Endothelial cell of umbilical vein (primary cell): ENCODE measurements at regions not wholly inside any gene's neighbourhood (a gene's known extent, or its start where the extent isn't known, plus 50 kb on each side); places are given as distances from the start of the nearest gene placed in this dataset.

Experiments used
- BruUV-seq: library from RNA; stranded (reverse); fragments of 400-500 nt; replicated peaks from 2 replicates; lab custom pipeline; 2021; lab: Mats Ljungman, UMichigan
- CTCF ChIA-PET: fragments of 300-600, 350-600 bp; sonication (Branson Sonifier 250); formaldehyde crosslinking; loops from one replicate; lab custom pipeline; 2021; ENCODE audit warnings: antibody characterized with exemption, inconsistent platforms; lab: Charles Lee
- POLR2A ChIA-PET: fragments of 300-600, 350-600 bp; sonication (Branson Sonifier 250); formaldehyde crosslinking; loops from one replicate; lab custom pipeline; 2021; ENCODE audit warnings: antibody characterized with exemption, inconsistent platforms; lab: Charles Lee
- DNase-seq: peaks from one replicate; pipeline ENCODE4 v3.0.0-alpha.2; 2011; ENCODE audit warnings: low read depth, low spot score
- FAIRE-seq: peaks from 2 replicates; lab custom pipeline; 2011; peaks lifted over from hg19 to GRCh38; lab: Jason Lieb, UNC
- H2AFZ ChIP-seq: 2 replicates; pipeline ENCODE4 v1.6.0; 2012; ENCODE audit warnings: low read depth, low read length, control low read depth, inconsistent platforms
- H3K27ac ChIP-seq: 2 replicates; pipeline ENCODE4 v1.5.1; 2011; ENCODE audit warnings: low read depth, mild to moderate bottlenecking, control low read depth, low read length, moderate library complexity; ENCODE audit not compliant: insufficient read depth
- H3K27me3 ChIP-seq, 2 experiments: 2 replicates each; pipeline versions ENCODE4 v1.6.0 to v1.6.1; 2011; ENCODE audit warnings: low read length in 2 of 2, mixed read lengths in 1 of 2; ENCODE audit not compliant: control insufficient read depth in 2 of 2, insufficient read depth in 2 of 2
- H3K36me3 ChIP-seq, 2 experiments: 2 replicates in 1 of 2; 3 replicates in 1 of 2; pipeline ENCODE4 v1.5.1; 2011; ENCODE audit warnings: low read length in 2 of 2, mild to moderate bottlenecking in 1 of 2, moderate library complexity in 1 of 2; ENCODE audit not compliant: control insufficient read depth in 2 of 2, insufficient read depth in 2 of 2; ENCODE audit errors: extremely low read depth in 1 of 2
- H3K4me1 ChIP-seq: 3 replicates; pipeline ENCODE4 v1.5.1; 2011; ENCODE audit warnings: mild to moderate bottlenecking, low read length; ENCODE audit not compliant: control insufficient read depth, insufficient read depth; ENCODE audit errors: extremely low read depth
- H3K4me2 ChIP-seq: 2 replicates; pipeline ENCODE4 v1.6.1; 2011; ENCODE audit warnings: low read length, control low read depth, mixed read lengths; ENCODE audit not compliant: insufficient read depth
- H3K4me3 ChIP-seq, 3 experiments: fragments of 200-600 bp in 1 of 3; sonication (generic), shearing (Covaris generic) in 1 of 3; replicated peaks in 1 of 3; 2 replicates each; pipeline ENCODE4 v1.5.1; 2011 to 2016; ENCODE audit warnings: control low read depth in 3 of 3, low read length in 3 of 3, mild to moderate bottlenecking in 2 of 3, inconsistent platforms in 1 of 3, low read depth in 1 of 3, moderate library complexity in 1 of 3; ENCODE audit not compliant: insufficient read depth in 1 of 3
- H3K79me2 ChIP-seq: 2 replicates; pipeline ENCODE4 v1.6.0; 2012; ENCODE audit warnings: low read length, inconsistent platforms; ENCODE audit not compliant: control insufficient read depth, insufficient read depth
- H3K9ac ChIP-seq: replicated peaks from 2 replicates; pipeline ENCODE3; 2011; ENCODE audit warnings: low read length, control low read depth; ENCODE audit not compliant: insufficient read depth; ENCODE audit errors: extremely low read depth
- H3K9me1 ChIP-seq: replicated peaks from 3 replicates; pipeline ENCODE4 v1.6.0; 2011; ENCODE audit warnings: mild to moderate bottlenecking, low read length; ENCODE audit not compliant: control insufficient read depth, insufficient read depth; ENCODE audit errors: extremely low read depth
- H3K9me3 ChIP-seq: replicated peaks from 2 replicates; pipeline ENCODE4 v1.5.1; 2012; ENCODE audit warnings: low read length, inconsistent platforms; ENCODE audit not compliant: control insufficient read depth, insufficient read depth
- H4K20me1 ChIP-seq: replicated peaks from 2 replicates; pipeline ENCODE3; 2011; ENCODE audit warnings: mild to moderate bottlenecking, low read length; ENCODE audit not compliant: control insufficient read depth, insufficient read depth; ENCODE audit errors: extremely low read depth
- EZH2 ChIP-seq: IDR thresholded peaks from 2 replicates; pipeline ENCODE4 v1.6.1; 2012; ENCODE audit warnings: borderline replicate concordance, low read depth, mild to moderate bottlenecking, moderate library complexity, low read length, inconsistent platforms; ENCODE audit not compliant: severe bottlenecking
- FOS ChIP-seq: IDR thresholded peaks from 2 replicates; pipeline ENCODE4 v1.6.1; 2011; ENCODE audit warnings: mild to moderate bottlenecking, low read length, moderate library complexity, borderline replicate concordance; ENCODE audit not compliant: insufficient read depth
- GATA2 ChIP-seq: IDR thresholded peaks from 2 replicates; pipeline ENCODE4 v1.7.0; 2011; ENCODE audit warnings: low read depth, mild to moderate bottlenecking, moderate library complexity, mixed read lengths, low read length; ENCODE audit not compliant: insufficient read length, insufficient read depth
- JUN ChIP-seq: IDR thresholded peaks from 2 replicates; pipeline ENCODE4 v1.6.1; 2011; ENCODE audit warnings: borderline replicate concordance, low read depth; ENCODE audit not compliant: insufficient read length, insufficient read depth
- MYC ChIP-seq: IDR thresholded peaks from one replicate; pipeline ENCODE4 v1.6.1; 2011; ENCODE audit warnings: mild to moderate bottlenecking, low read depth, low read length
- POLR2A ChIP-seq: IDR thresholded peaks from 2 replicates; pipeline ENCODE4 v1.6.1; 2012; ENCODE audit warnings: low read depth, mild to moderate bottlenecking, control low read depth, low read length
- POLR2AphosphoS5 ChIP-seq: IDR thresholded peaks from 2 replicates; pipeline ENCODE4 v1.6.1; 2012; ENCODE audit warnings: low read depth, mild to moderate bottlenecking, control low read depth, low read length, moderate library complexity; ENCODE audit not compliant: insufficient read depth
- dilution Hi-C: fragments of 300-500 bp; cut with MboI; formaldehyde crosslinking; loops from one replicate; pipeline ENCODE4 v1.15.0; 2019; ENCODE audit warnings: low sequenced_read_pairs; ENCODE audit not compliant: extremely low pct_ligation_motif_present
- intact Hi-C: fragments of 100-400 bp; cut with micrococcal nuclease; formaldehyde crosslinking; loops from one replicate; pipeline ENCODE4 v1.10.0; 2022
- TF ChIP-seq, protein P1 (sequence below), 2 donors: IDR thresholded peaks; 1 replicate in 1 of 2; 2 replicates in 1 of 2; pipeline ENCODE4 v1.5.1; 2011; ENCODE audit warnings: low read length in 2 of 2, mild to moderate bottlenecking in 2 of 2, moderate library complexity in 2 of 2, control low read depth in 1 of 2, inconsistent platforms in 1 of 2, low read depth in 1 of 2; ENCODE audit not compliant: insufficient read depth in 1 of 2; ENCODE audit errors: extremely low read depth in 1 of 2
- TF ChIP-seq, protein P2 (sequence below): IDR thresholded peaks from 2 replicates; pipeline ENCODE4 v1.6.1; 2011; ENCODE audit not compliant: insufficient read depth, insufficient read length

DNA sequence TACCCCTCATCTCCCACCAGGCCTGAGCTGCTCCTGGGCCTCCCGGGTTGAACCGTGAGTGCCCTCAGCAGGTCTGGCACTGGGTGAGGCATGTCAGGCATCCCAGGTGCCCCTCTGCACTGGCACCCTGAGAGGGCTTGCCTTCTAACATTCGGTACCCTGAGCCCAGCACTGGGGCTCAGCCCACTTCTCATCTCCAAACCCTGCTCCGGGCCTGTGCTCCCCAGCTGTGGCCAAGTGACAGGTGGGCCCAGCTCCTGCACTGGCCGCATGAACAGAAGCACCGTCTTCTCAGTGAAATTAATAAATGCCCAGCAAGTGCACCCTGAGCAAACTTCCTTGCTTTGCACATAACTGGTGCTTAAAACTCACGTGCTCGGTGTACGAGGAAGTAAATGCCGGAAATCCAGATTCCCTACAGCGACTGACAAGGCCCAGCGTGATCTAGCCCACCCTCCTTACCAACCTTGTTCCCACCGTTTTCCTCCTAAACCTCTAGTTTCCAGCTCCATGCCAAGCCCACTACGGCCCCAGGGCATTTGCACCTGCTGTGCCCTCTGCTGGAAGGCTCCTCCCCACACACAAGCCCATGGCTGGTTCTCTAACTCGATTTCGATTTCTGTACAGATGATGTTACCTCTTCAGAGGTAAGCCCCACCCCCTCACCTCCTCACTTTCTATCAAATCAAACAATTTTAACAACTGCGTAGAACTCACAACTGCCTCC, 115.2 kb upstream of the NCOR2 start:
- Histone ChIP-seq H3K4me3 (no peak overlapping the region), H3K79me2 (no peaks in the 10 kb centered on the region), H3K27ac (peak overlapping the region; percentile 98), H3K9ac (peak overlapping the region; percentile 80), H3K36me3 (no peaks in the 10 kb centered on the region), H3K9me3 (no peaks in the 10 kb centered on the region), H3K27me3 (no peaks in the 10 kb centered on the region), H2AFZ (no peak overlapping the region), H3K4me2 (no peak overlapping the region), H3K4me1 (peaks cover 47% of the 10 kb centered on the region), H4K20me1 (no peaks in the 10 kb centered on the region), H3K9me1 (no peaks in the 10 kb centered on the region)
- CTCF ChIA-PET = interaction anchor here (1.0 to 2.9 kb wide), 10 partner anchors 12 to 283 kb away, joined by 3 to 11 read pairs (median 4); no protein-coding TSS in a partner anchor
- POLR2A ChIA-PET = no interaction called here
- dilution Hi-C loops = loop anchor here (10.0 to 25.0 kb wide), 2 partner anchors 52 to 120 kb away; partner anchors contain the start of gene NCOR2
- no peak for TF ChIP-seq POLR2AphosphoS5
- TF ChIP-seq GATA2 = no peak
- no peak for TF ChIP-seq JUN
- TF ChIP-seq FOS = no peak
- TF ChIP-seq, protein P1, sequence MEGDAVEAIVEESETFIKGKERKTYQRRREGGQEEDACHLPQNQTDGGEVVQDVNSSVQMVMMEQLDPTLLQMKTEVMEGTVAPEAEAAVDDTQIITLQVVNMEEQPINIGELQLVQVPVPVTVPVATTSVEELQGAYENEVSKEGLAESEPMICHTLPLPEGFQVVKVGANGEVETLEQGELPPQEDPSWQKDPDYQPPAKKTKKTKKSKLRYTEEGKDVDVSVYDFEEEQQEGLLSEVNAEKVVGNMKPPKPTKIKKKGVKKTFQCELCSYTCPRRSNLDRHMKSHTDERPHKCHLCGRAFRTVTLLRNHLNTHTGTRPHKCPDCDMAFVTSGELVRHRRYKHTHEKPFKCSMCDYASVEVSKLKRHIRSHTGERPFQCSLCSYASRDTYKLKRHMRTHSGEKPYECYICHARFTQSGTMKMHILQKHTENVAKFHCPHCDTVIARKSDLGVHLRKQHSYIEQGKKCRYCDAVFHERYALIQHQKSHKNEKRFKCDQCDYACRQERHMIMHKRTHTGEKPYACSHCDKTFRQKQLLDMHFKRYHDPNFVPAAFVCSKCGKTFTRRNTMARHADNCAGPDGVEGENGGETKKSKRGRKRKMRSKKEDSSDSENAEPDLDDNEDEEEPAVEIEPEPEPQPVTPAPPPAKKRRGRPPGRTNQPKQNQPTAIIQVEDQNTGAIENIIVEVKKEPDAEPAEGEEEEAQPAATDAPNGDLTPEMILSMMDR (IDR thresholded peaks at IDR 0.05; ENCODE audit: extremely low read depth in 1 of 2, insufficient read depth in 1 of 2, low read depth in 1 of 2, low read length in 2 of 2) = no peak
- no peak for TF ChIP-seq MYC
- no peak for TF ChIP-seq EZH2
- TF ChIP-seq, protein P2, sequence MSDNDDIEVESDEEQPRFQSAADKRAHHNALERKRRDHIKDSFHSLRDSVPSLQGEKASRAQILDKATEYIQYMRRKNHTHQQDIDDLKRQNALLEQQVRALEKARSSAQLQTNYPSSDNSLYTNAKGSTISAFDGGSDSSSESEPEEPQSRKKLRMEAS = no peak
- TF ChIP-seq POLR2A = no peak
- no peak for DNase-seq
- intact Hi-C loops = loop anchor here (2.0 kb wide), 1 partner anchor 216 kb away; no protein-coding TSS in a partner anchor
- BruUV-seq = no TSS peak
- FAIRE-seq = no peak
